B cell (primary cell): ENCODE measurements at regions not wholly inside any gene's neighbourhood (a gene's known extent, or its start where the extent isn't known, plus 50 kb on each side); places are given as distances from the start of the nearest gene placed in this dataset.

ENCODE experiments used
- ATAC-seq: fragments of 200-7000 bp; cut with Tn5 transposase; one replicate; pipeline ENCODE4 v1.10.0; 2021; ENCODE audit warnings: low read depth, mild to moderate bottlenecking, moderate number of reproducible peaks, moderate library complexity
- CTCF ChIA-PET: fragments of 350-600 bp; sonication (Branson Sonifier 250); formaldehyde crosslinking; loops from one replicate; lab custom pipeline; 2021; ENCODE audit warnings: antibody characterized with exemption, inconsistent platforms; lab: Charles Lee
- POLR2A ChIA-PET: fragments of 350-600 bp; sonication (Branson Sonifier 250); formaldehyde crosslinking; loops from one replicate; lab custom pipeline; 2021; ENCODE audit warnings: antibody characterized with exemption; lab: Charles Lee
- DNase-seq: peaks from one replicate; pipeline ENCODE4 v3.0.0; 2013
- H2AFZ ChIP-seq: 2 replicates; pipeline ENCODE4 v1.6.1; 2012; ENCODE audit warnings: mild to moderate bottlenecking, low read depth, low read length; ENCODE audit not compliant: insufficient read depth, poor library complexity, severe bottlenecking
- H3K27ac ChIP-seq, 2 donors: 1 replicate in 1 of 2; 2 replicates in 1 of 2; pipeline ENCODE4 v1.5.1; 2012 to 2013; ENCODE audit warnings: low read length in 2 of 2, mild to moderate bottlenecking in 2 of 2, moderate library complexity in 1 of 2
- H3K27me3 ChIP-seq, 4 experiments: fragments of 200-600 bp in 1 of 4; sonication (generic) in 1 of 4; replicated peaks in 1 of 4; 1 replicate in 2 of 4; 2 replicates in 2 of 4; pipeline versions ENCODE4 v1.6.1 to v1.7.0; 2013 to 2016; ENCODE audit warnings: low read length in 3 of 4, mild to moderate bottlenecking in 2 of 4, mixed read lengths in 1 of 4, moderate library complexity in 1 of 4; ENCODE audit not compliant: insufficient read depth in 4 of 4, control insufficient read depth in 3 of 4; ENCODE audit errors: control extremely low read depth in 1 of 4
- H3K36me3 ChIP-seq, 2 experiments: replicated peaks in 1 of 2; 1 replicate in 1 of 2; 2 replicates in 1 of 2; pipeline versions ENCODE4 v1.6.1 to v1.7.1; 2013; ENCODE audit warnings: low read length in 1 of 2; ENCODE audit not compliant: insufficient read depth in 2 of 2, control insufficient read depth in 1 of 2; ENCODE audit errors: control extremely low read depth in 1 of 2, extremely low read depth in 1 of 2
- H3K4me1 ChIP-seq, 2 donors: fragments of 200-600 bp in 1 of 2; sonication (generic) in 1 of 2; 1 replicate in 1 of 2; 2 replicates in 1 of 2; pipeline versions ENCODE4 v1.5.1 to v1.6.1; 2013 to 2017; ENCODE audit warnings: low read length in 2 of 2; ENCODE audit not compliant: control insufficient read depth in 2 of 2, insufficient read depth in 2 of 2
- H3K4me2 ChIP-seq: replicated peaks from 2 replicates; pipeline ENCODE3; 2012; ENCODE audit warnings: mild to moderate bottlenecking, low read depth, low read length; ENCODE audit not compliant: poor library complexity, severe bottlenecking
- H3K4me3 ChIP-seq, 5 experiments: fragments of 200-600 bp in 1 of 5; sonication (generic) in 1 of 5; 1 replicate in 3 of 5; 2 replicates in 2 of 5; pipeline versions ENCODE4 v1.5.1 to v1.7.0; 2011 to 2016; ENCODE audit warnings: low read length in 4 of 5, mild to moderate bottlenecking in 4 of 5, low read depth in 2 of 5, control low read depth in 1 of 5, moderate library complexity in 1 of 5; ENCODE audit not compliant: insufficient read depth in 1 of 5; ENCODE audit errors: control extremely low read depth in 1 of 5, extremely low read depth in 1 of 5
- H3K79me2 ChIP-seq: fragments of 200-600 bp; sonication (generic); one replicate; pipeline ENCODE4 v1.6.0; 2016; ENCODE audit warnings: low read length; ENCODE audit not compliant: control insufficient read depth, insufficient read depth
- H3K9ac ChIP-seq: fragments of 200-600 bp; sonication (generic); 2 replicates; pipeline ENCODE4 v1.6.1; 2017; ENCODE audit warnings: mild to moderate bottlenecking, low read length, moderate library complexity
- H3K9me3 ChIP-seq, 3 donors: one replicate each; pipeline versions ENCODE4 v1.6.1 to v1.7.1; 2013; ENCODE audit warnings: low read length in 2 of 3; ENCODE audit not compliant: control insufficient read depth in 2 of 3, insufficient read depth in 1 of 3; ENCODE audit errors: control extremely low read depth in 1 of 3
- H4K20me1 ChIP-seq: 2 replicates; pipeline ENCODE4 v1.6.0; 2012; ENCODE audit warnings: mild to moderate bottlenecking, low read length; ENCODE audit not compliant: insufficient read depth, control insufficient read depth, poor library complexity, severe bottlenecking
- H3K27ac Mint-ChIP-seq: one replicate; pipeline ENCODE4 v1.8.0; 2021; ENCODE audit warnings: mixed read lengths
- H3K27me3 Mint-ChIP-seq: one replicate; pipeline ENCODE4 v1.8.0; 2021; ENCODE audit warnings: mixed read lengths
- H3K4me1 Mint-ChIP-seq: one replicate; pipeline ENCODE4 v1.8.0; 2021; ENCODE audit warnings: mixed read lengths
- H3K4me3 Mint-ChIP-seq: one replicate; pipeline ENCODE4 v1.8.0; 2021; ENCODE audit warnings: mixed read lengths
- H3K9me3 Mint-ChIP-seq: one replicate; pipeline ENCODE4 v1.8.0; 2022; ENCODE audit warnings: mixed read lengths; ENCODE audit not compliant: insufficient read depth
- CTCF ChIP-seq: fragments of 200-600 bp; IDR thresholded peaks from one replicate; pipeline ENCODE4 v1.8.0; 2022; ENCODE audit warnings: antibody characterized with exemption, mild to moderate bottlenecking
- EZH2 ChIP-seq: IDR thresholded peaks from 2 replicates; pipeline ENCODE4 v1.6.1; 2012; ENCODE audit warnings: borderline replicate concordance, low read depth, mild to moderate bottlenecking, moderate library complexity, low read length; ENCODE audit not compliant: insufficient read depth, poor library complexity, severe bottlenecking
- WGBS: methylation state at CpG from one replicate; pipeline ENCODE4 v1.1.5; 2013; ENCODE audit warnings: missing lambda C conversion rate; ENCODE audit not compliant: insufficient coverage; 5-methylcytosine and 5-hydroxymethylcytosine counted together
- intact Hi-C: fragments of 100-400 bp; cut with micrococcal nuclease; formaldehyde crosslinking; loops from one replicate; pipeline ENCODE4 v1.10.0; 2022

- ATAC-seq (no peak), DNase-seq (no peak)
- Mint-ChIP-seq H3K27me3 (peaks cover 13% of the 10 kb centered on the region), H3K4me1 (no peaks in the 10 kb centered on the region), H3K27ac (no peak overlapping the region), H3K9me3 (no peaks in the 10 kb centered on the region), H3K4me3 (no peak overlapping the region)
- ChIA-PET CTCF (interaction anchor here (1.4 kb wide), 1 partner anchor 288 kb away, joined by 3 read pairs; no protein-coding TSS in a partner anchor), POLR2A (no interaction called here)
- no peaks in the 10 kb centered on the region for H3K36me3 ChIP-seq
- H3K9me3 ChIP-seq: no peaks in the 10 kb centered on the region
- intact Hi-C loops: no loop called here
- no peak for TF ChIP-seq EZH2
- TF ChIP-seq CTCF: no peak
- H3K27me3 ChIP-seq: no peaks in the 10 kb centered on the region
- no peak overlapping the region for H3K4me3 ChIP-seq
- no peaks in the 10 kb centered on the region for H3K4me1 ChIP-seq
- no peaks in the 10 kb centered on the region for H3K79me2 ChIP-seq
- no peak overlapping the region for H3K4me2 ChIP-seq
- 100% methylated on average over 1 of the region's 3 CpGs for WGBS
- H3K27ac ChIP-seq: no peak overlapping the region
- no peaks in the 10 kb centered on the region for H4K20me1 ChIP-seq
- no peak overlapping the region for H2AFZ ChIP-seq
- H3K9ac ChIP-seq: no peak overlapping the region
Measured at GRCh38 chr3:43215138-43215537, 71.2 kb upstream of the SNRK start.

- H3K9ac ChIP-seq: no peak overlapping the region
- 100% methylated on average over 2 of the region's 4 CpGs for WGBS
- no peaks in the 10 kb centered on the region for H3K4me1 ChIP-seq
- H3K9me3 ChIP-seq: no peaks in the 10 kb centered on the region
- no peaks in the 10 kb centered on the region for H4K20me1 ChIP-seq
- no peak overlapping the region for H3K4me3 Mint-ChIP-seq
- no peaks in the 10 kb centered on the region for H3K36me3 ChIP-seq
- H3K27ac Mint-ChIP-seq: no peak overlapping the region
- H3K4me1 Mint-ChIP-seq: no peaks in the 10 kb centered on the region
- no peak overlapping the region for H3K27ac ChIP-seq
- no peak overlapping the region for H3K4me3 ChIP-seq
- no peak for ATAC-seq
- no peak for DNase-seq
- H3K27me3 ChIP-seq: no peaks in the 10 kb centered on the region
- H3K4me2 ChIP-seq: no peak overlapping the region
- peaks cover 13% of the 10 kb centered on the region for H3K27me3 Mint-ChIP-seq
- H2AFZ ChIP-seq: no peak overlapping the region
- TF ChIP-seq EZH2: no peak
- no peak for TF ChIP-seq CTCF
- H3K79me2 ChIP-seq: no peaks in the 10 kb centered on the region
- CTCF ChIA-PET: interaction anchor here (1.4 kb wide), 1 partner anchor 289 kb away, joined by 3 read pairs; no protein-coding TSS in a partner anchor
- no peaks in the 10 kb centered on the region for H3K9me3 Mint-ChIP-seq
- POLR2A ChIA-PET: no interaction called here
- intact Hi-C loops: no loop called here
Measured at GRCh38 chr3:43214616-43215015, 71.7 kb upstream of the SNRK start.
